HepG2 (cell line): ENCODE measurements at regions not wholly inside any gene's neighbourhood (a gene's known extent, or its start where the extent isn't known, plus 50 kb on each side); places are given as distances from the start of the nearest gene placed in this dataset.

Experiments
- DNMT3B ChIP-seq: conservative IDR thresholded peaks from 2 replicates; pipeline ENCODE4 v1.6.1; 2016; ENCODE audit warnings: missing biosample characterization, control low read depth
- FOXC1 ChIP-seq: sonication (generic); formaldehyde crosslinking; IDR thresholded peaks from 2 replicates; pipeline ENCODE4 v1.8.0; 2022; ENCODE audit warnings: mild to moderate bottlenecking, missing genetic modification reagents, borderline replicate concordance
- HES4 ChIP-seq: sonication (generic); formaldehyde crosslinking; IDR thresholded peaks from 2 replicates; pipeline ENCODE4 v1.9.0; 2021; ENCODE audit warnings: mild to moderate bottlenecking, missing genetic modification reagents, borderline replicate concordance
- KDM5A ChIP-seq: fragments of 200-600 bp; sonication (generic); IDR thresholded peaks from 2 replicates; pipeline ENCODE4 v1.7.0; 2018; ENCODE audit warnings: antibody characterized with exemption, mild to moderate bottlenecking, low read length, borderline replicate concordance
- KLF15 ChIP-seq: sonication (generic); formaldehyde crosslinking; IDR thresholded peaks from 2 replicates; pipeline ENCODE4 v1.8.1; 2023; ENCODE audit warnings: borderline replicate concordance, mild to moderate bottlenecking, inconsistent platforms, missing genetic modification reagents, mixed read lengths
- LCORL ChIP-seq, 2 experiments: fragments of 450-650 bp in 1 of 2; sonication (generic) in 1 of 2; formaldehyde crosslinking in 1 of 2; IDR thresholded peaks; 2 replicates each; pipeline versions ENCODE4 v1.5.0 to v1.6.1; 2017 to 2020; ENCODE audit warnings: antibody characterized with exemption in 1 of 2, missing genetic modification reagents in 1 of 2
- NFKBIZ ChIP-seq: IDR thresholded peaks from 2 replicates; pipeline ENCODE4 v1.6.1; 2018; ENCODE audit warnings: missing genetic modification reagents, missing compliant biosample characterization
- NFYC ChIP-seq: IDR thresholded peaks from 2 replicates; pipeline ENCODE4 v1.6.1; 2016; ENCODE audit warnings: missing genetic modification reagents, missing compliant biosample characterization
- PLRG1 ChIP-seq: fragments of 450-650 bp; conservative IDR thresholded peaks from 2 replicates; pipeline ENCODE4 v1.6.1; 2016
- SKI ChIP-seq: fragments of 450-650 bp; IDR thresholded peaks from one replicate; pipeline ENCODE4 v1.6.1; 2018; ENCODE audit warnings: mild to moderate bottlenecking; ENCODE audit not compliant: partially characterized antibody
- SMARCE1 ChIP-seq: fragments of 450-650 bp; IDR thresholded peaks from 2 replicates; pipeline ENCODE4 v1.6.1; 2017; ENCODE audit warnings: borderline replicate concordance
- SUZ12 ChIP-seq: fragments of 150-350 bp; IDR thresholded peaks from 2 replicates; pipeline ENCODE4 v1.6.1; 2014; ENCODE audit warnings: low read depth, low read length
- ZBTB42 ChIP-seq: sonication (generic); formaldehyde crosslinking; IDR thresholded peaks from 2 replicates; pipeline ENCODE4 v1.5.0; 2020; ENCODE audit warnings: mild to moderate bottlenecking, missing genetic modification reagents
- ZEB1 ChIP-seq: IDR thresholded peaks from 2 replicates; pipeline ENCODE4 v1.6.1; 2012; ENCODE audit warnings: mild to moderate bottlenecking, low read depth, inconsistent platforms; ENCODE audit not compliant: insufficient replicate concordance
- ZNF180 ChIP-seq: sonication (generic); formaldehyde crosslinking; IDR thresholded peaks from 2 replicates; pipeline ENCODE4 v1.4.0; 2020; ENCODE audit warnings: low read depth, missing genetic modification reagents, borderline replicate concordance
- ZNF205 ChIP-seq: IDR thresholded peaks from 2 replicates; pipeline ENCODE4 v1.6.1; 2018; ENCODE audit warnings: missing biosample characterization, missing genetic modification reagents
- ZNF263 ChIP-seq: sonication (generic); formaldehyde crosslinking; IDR thresholded peaks from 2 replicates; pipeline ENCODE4 v1.4.0; 2020; ENCODE audit warnings: missing genetic modification reagents
- ZNF501 ChIP-seq: sonication (generic); formaldehyde crosslinking; IDR thresholded peaks from 2 replicates; pipeline ENCODE4 v1.5.1; 2020; ENCODE audit warnings: mild to moderate bottlenecking, moderate library complexity, missing genetic modification reagents
- ZNF737 ChIP-seq: sonication (generic); formaldehyde crosslinking; IDR thresholded peaks from 2 replicates; pipeline ENCODE4 v1.5.0; 2020; ENCODE audit warnings: missing genetic modification reagents, mild to moderate bottlenecking, borderline replicate concordance
- TF ChIP-seq, protein P1 (sequence below): sonication (generic); formaldehyde crosslinking; IDR thresholded peaks from 2 replicates; pipeline ENCODE4 v1.5.0; 2020; ENCODE audit warnings: mild to moderate bottlenecking, missing genetic modification reagents, borderline replicate concordance
- TF ChIP-seq, protein P2 (sequence below): sonication (generic); formaldehyde crosslinking; IDR thresholded peaks from 2 replicates; pipeline ENCODE4 v1.8.0; 2022; ENCODE audit warnings: low read depth, missing genetic modification reagents
- TF ChIP-seq, protein P3 (sequence below): sonication (generic); formaldehyde crosslinking; IDR thresholded peaks from 2 replicates; pipeline ENCODE4 v1.5.0; 2020; ENCODE audit warnings: missing genetic modification reagents, mild to moderate bottlenecking, borderline replicate concordance

DNA sequence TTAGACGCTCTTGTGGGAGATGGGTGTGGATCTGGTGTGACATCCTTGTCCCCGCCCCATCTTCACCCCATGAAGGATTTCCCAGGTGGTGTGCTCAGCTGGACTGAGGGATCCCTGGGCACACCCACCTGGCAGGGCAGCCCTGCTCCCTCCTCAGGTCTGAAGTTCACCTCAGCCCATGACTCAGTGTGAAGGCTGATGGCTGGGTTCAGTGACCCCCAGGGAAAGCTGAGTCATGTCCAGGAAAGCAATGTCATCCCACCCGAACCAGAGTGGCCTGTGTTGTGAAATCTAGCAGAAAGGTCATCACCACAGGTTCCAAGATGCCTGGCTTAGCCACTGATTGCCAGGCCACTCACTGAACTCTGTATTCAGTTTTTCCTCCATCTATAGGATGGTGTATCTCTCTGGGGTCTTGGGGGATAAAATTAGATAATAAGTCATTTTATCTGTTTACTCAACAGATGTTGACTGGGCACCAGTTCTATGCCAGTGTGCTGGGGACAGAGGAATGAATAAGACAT lies 97.7 kb upstream of the JUN start (continued):
- TF ChIP-seq ZNF180 (CRISPR knock-in tag) (no peak), HES4 (CRISPR knock-in tag) (no peak; the same call in 1 of the 2 replicates), LCORL (IDR thresholded peaks at IDR 0.05) (no peak), LCORL (CRISPR knock-in tag; IDR thresholded peaks at IDR 0.05) (peak; percentile 94), KDM5A (no peak), FOXC1 (CRISPR knock-in tag) (peak; percentile 69; the same call in 1 of the 2 replicates), NFYC (peak; percentile 26; the same call in 1 of the 2 replicates), KLF15 (no peak), ZBTB42 (CRISPR knock-in tag) (no peak), ZNF501 (CRISPR knock-in tag) (0 out of 2 replicates have a peak, but pooled peaks have one; percentile 47), ZNF205 (peak; percentile 85), ZEB1 (peak; percentile 77), PLRG1 (no peak), NFKBIZ (peak; percentile 95), SUZ12 (no peak), DNMT3B (CRISPR knock-in tag) (peak; percentile 90), SKI (peak; percentile 98), ZNF263 (CRISPR knock-in tag) (peak; percentile 72), ZNF737 (CRISPR knock-in tag) (no peak), SMARCE1 (no peak)
- TF ChIP-seq, protein P1, sequence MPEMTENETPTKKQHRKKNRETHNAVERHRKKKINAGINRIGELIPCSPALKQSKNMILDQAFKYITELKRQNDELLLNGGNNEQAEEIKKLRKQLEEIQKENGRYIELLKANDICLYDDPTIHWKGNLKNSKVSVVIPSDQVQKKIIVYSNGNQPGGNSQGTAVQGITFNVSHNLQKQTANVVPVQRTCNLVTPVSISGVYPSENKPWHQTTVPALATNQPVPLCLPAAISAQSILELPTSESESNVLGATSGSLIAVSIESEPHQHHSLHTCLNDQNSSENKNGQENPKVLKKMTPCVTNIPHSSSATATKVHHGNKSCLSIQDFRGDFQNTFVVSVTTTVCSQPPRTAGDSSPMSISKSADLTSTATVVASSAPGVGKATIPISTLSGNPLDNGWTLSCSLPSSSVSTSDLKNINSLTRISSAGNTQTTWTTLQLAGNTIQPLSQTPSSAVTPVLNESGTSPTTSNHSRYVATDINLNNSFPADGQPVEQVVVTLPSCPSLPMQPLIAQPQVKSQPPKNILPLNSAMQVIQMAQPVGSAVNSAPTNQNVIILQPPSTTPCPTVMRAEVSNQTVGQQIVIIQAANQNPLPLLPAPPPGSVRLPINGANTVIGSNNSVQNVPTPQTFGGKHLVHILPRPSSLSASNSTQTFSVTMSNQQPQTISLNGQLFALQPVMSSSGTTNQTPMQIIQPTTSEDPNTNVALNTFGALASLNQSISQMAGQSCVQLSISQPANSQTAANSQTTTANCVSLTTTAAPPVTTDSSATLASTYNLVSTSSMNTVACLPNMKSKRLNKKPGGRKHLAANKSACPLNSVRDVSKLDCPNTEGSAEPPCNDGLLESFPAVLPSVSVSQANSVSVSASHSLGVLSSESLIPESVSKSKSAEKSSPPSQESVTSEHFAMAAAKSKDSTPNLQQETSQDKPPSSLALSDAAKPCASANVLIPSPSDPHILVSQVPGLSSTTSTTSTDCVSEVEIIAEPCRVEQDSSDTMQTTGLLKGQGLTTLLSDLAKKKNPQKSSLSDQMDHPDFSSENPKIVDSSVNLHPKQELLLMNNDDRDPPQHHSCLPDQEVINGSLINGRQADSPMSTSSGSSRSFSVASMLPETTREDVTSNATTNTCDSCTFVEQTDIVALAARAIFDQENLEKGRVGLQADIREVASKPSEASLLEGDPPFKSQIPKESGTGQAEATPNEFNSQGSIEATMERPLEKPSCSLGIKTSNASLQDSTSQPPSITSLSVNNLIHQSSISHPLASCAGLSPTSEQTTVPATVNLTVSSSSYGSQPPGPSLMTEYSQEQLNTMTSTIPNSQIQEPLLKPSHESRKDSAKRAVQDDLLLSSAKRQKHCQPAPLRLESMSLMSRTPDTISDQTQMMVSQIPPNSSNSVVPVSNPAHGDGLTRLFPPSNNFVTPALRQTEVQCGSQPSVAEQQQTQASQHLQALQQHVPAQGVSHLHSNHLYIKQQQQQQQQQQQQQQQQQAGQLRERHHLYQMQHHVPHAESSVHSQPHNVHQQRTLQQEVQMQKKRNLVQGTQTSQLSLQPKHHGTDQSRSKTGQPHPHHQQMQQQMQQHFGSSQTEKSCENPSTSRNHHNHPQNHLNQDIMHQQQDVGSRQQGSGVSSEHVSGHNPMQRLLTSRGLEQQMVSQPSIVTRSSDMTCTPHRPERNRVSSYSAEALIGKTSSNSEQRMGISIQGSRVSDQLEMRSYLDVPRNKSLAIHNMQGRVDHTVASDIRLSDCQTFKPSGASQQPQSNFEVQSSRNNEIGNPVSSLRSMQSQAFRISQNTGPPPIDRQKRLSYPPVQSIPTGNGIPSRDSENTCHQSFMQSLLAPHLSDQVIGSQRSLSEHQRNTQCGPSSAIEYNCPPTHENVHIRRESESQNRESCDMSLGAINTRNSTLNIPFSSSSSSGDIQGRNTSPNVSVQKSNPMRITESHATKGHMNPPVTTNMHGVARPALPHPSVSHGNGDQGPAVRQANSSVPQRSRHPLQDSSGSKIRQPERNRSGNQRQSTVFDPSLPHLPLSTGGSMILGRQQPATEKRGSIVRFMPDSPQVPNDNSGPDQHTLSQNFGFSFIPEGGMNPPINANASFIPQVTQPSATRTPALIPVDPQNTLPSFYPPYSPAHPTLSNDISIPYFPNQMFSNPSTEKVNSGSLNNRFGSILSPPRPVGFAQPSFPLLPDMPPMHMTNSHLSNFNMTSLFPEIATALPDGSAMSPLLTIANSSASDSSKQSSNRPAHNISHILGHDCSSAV (CRISPR knock-in tag): no peak
- TF ChIP-seq, protein P2, sequence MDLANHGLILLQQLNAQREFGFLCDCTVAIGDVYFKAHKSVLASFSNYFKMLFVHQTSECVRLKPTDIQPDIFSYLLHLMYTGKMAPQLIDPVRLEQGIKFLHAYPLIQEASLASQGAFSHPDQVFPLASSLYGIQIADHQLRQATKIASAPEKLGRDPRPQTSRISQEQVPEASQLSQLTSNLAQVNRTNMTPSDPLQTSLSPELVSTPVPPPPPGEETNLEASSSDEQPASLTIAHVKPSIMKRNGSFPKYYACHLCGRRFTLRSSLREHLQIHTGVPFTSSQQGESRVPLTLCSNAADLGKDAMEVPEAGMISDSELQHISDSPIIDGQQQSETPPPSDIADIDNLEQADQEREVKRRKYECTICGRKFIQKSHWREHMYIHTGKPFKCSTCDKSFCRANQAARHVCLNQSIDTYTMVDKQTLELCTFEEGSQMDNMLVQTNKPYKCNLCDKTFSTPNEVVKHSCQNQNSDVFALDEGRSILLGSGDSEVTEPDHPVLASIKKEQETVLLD (CRISPR knock-in tag): no peak
- TF ChIP-seq, protein P3, sequence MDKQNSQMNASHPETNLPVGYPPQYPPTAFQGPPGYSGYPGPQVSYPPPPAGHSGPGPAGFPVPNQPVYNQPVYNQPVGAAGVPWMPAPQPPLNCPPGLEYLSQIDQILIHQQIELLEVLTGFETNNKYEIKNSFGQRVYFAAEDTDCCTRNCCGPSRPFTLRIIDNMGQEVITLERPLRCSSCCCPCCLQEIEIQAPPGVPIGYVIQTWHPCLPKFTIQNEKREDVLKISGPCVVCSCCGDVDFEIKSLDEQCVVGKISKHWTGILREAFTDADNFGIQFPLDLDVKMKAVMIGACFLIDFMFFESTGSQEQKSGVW (CRISPR knock-in tag): no peak
